GM12878 (cell line): ENCODE measurements at regions not wholly inside any gene's neighbourhood (a gene's known extent, or its start where the extent isn't known, plus 50 kb on each side); places are given as distances from the start of the nearest gene placed in this dataset.

Experiments
- ATAC-seq: fragments of 200-7000 bp; cut with Tn5 transposase; 3 replicates; pipeline ENCODE4 v1.9.1; 2020; ENCODE audit warnings: mild to moderate bottlenecking, moderate library complexity
- BruUV-seq: library from RNA; stranded (reverse); fragments of 400-500 nt; replicated peaks from 2 replicates; lab custom pipeline; 2021; lab: Mats Ljungman, UMichigan
- CTCF ChIA-PET: fragments of 300-600 bp; sonication (Branson Sonifier 250); formaldehyde crosslinking; extraction: SDS; loops from one replicate; lab custom pipeline; 2021; ENCODE audit warnings: inconsistent platforms; lab: Yijun Ruan, JAX
- POLR2A ChIA-PET: fragments of 350-600 bp; formaldehyde crosslinking; extraction: SDS; loops from one replicate; lab custom pipeline; 2021; ENCODE audit warnings: inconsistent platforms; lab: Charles Lee
- RAD21 ChIA-PET: fragments of 300-600 bp; sonication (Branson Sonifier 250); formaldehyde crosslinking; loops from one replicate; lab custom pipeline; 2023; ENCODE audit warnings: antibody characterized with exemption; ENCODE audit not compliant: unreplicated experiment; lab: Charles Lee
- SMC1A ChIA-PET: fragments of 300-600 bp; sonication (Branson Sonifier 250); formaldehyde crosslinking; loops from one replicate; lab custom pipeline; 2023; ENCODE audit not compliant: unreplicated experiment, uncharacterized antibody; lab: Charles Lee
- DNase-seq: peaks from one replicate; pipeline ENCODE4 v3.0.0-alpha.2; 2011; ENCODE audit warnings: low read depth, low spot score
- FAIRE-seq: peaks from 3 replicates; lab custom pipeline; 2011; peaks lifted over from hg19 to GRCh38; lab: Jason Lieb, UNC
- H2AFZ ChIP-seq: 2 replicates; pipeline ENCODE4 v1.6.0; 2011; ENCODE audit warnings: low read depth, low read length, control low read depth; ENCODE audit not compliant: control insufficient read depth
- H3K27ac ChIP-seq: 2 replicates; pipeline ENCODE4 v1.5.1; 2011; ENCODE audit warnings: control low read depth; ENCODE audit not compliant: control insufficient read depth, insufficient read depth
- H3K27me3 ChIP-seq, 2 experiments: replicated peaks in 1 of 2; 2 replicates each; pipeline versions ENCODE4 v1.6.0 to v1.6.1; 2011; ENCODE audit warnings: low read length in 1 of 2; ENCODE audit not compliant: control insufficient read depth in 2 of 2, insufficient read depth in 2 of 2
- H3K36me3 ChIP-seq, 2 experiments: 2 replicates each; pipeline ENCODE4 v1.5.1; 2011; ENCODE audit warnings: low read length in 1 of 2; ENCODE audit not compliant: control insufficient read depth in 2 of 2, insufficient read depth in 2 of 2
- H3K4me1 ChIP-seq: 2 replicates; pipeline ENCODE4 v1.6.1; 2011; ENCODE audit warnings: mild to moderate bottlenecking, low read length, moderate library complexity, mixed read lengths; ENCODE audit not compliant: control insufficient read depth, insufficient read depth
- H3K4me2 ChIP-seq: 2 replicates; pipeline ENCODE4 v1.6.0; 2011; ENCODE audit warnings: control low read depth; ENCODE audit not compliant: control insufficient read depth, insufficient read depth
- H3K4me3 ChIP-seq: fragments of 200-600 bp; sonication (generic); 2 replicates; pipeline ENCODE4 v1.5.1; 2016
- H3K79me2 ChIP-seq: 2 replicates; pipeline ENCODE4 v1.6.0; 2011; ENCODE audit warnings: low read length; ENCODE audit not compliant: control insufficient read depth, insufficient read depth
- H3K9ac ChIP-seq: 2 replicates; pipeline ENCODE4 v1.8.0; 2011; ENCODE audit warnings: low read length, control low read depth, mixed read lengths; ENCODE audit not compliant: control insufficient read depth, insufficient read depth
- H3K9me3 ChIP-seq: replicated peaks from 3 replicates; pipeline ENCODE4 v1.5.1; 2011; ENCODE audit warnings: mild to moderate bottlenecking, low read length; ENCODE audit not compliant: control insufficient read depth, insufficient read depth
- H4K20me1 ChIP-seq: 2 replicates; pipeline ENCODE4 v1.6.0; 2011; ENCODE audit not compliant: control insufficient read depth, insufficient read depth
- BHLHE40 ChIP-seq, 2 experiments: fragments of 450-650 bp in 1 of 2; IDR thresholded peaks; 2 replicates each; pipeline ENCODE4 v1.6.1; 2011 to 2017; ENCODE audit warnings: low read depth in 2 of 2, borderline replicate concordance in 1 of 2, improper control_type of control experiment in 1 of 2, low read length in 1 of 2, mild to moderate bottlenecking in 1 of 2
- BRCA1 ChIP-seq: IDR thresholded peaks from 2 replicates; pipeline ENCODE4 v1.6.1; 2011; ENCODE audit warnings: low read depth, low read length, improper control_type of control experiment
- CBX5 ChIP-seq: sonication (generic); IDR thresholded peaks from 2 replicates; pipeline ENCODE4 v1.6.1; 2016; ENCODE audit warnings: low read depth, moderate library complexity, mild to moderate bottlenecking, inconsistent platforms
- HDGF ChIP-seq: fragments of 450-650 bp; IDR thresholded peaks from 2 replicates; pipeline ENCODE4 v1.6.1; 2016; ENCODE audit warnings: antibody characterized with exemption
- IKZF1 ChIP-seq: fragments of 450-650 bp; conservative IDR thresholded peaks from 2 replicates; pipeline ENCODE4 v1.6.1; 2017; ENCODE audit warnings: antibody characterized with exemption, mild to moderate bottlenecking
- RUNX3 ChIP-seq: IDR thresholded peaks from 2 replicates; pipeline ENCODE4 v1.6.1; 2012; ENCODE audit warnings: low read length, inconsistent platforms
- SREBF1 ChIP-seq: IDR thresholded peaks from 2 replicates; pipeline ENCODE4 v1.6.1; 2012; ENCODE audit warnings: mild to moderate bottlenecking, low read length
- SUZ12 ChIP-seq: fragments of 200-600 bp; sonication (generic); IDR thresholded peaks from one replicate; pipeline ENCODE4 v1.6.1; 2018; ENCODE audit warnings: antibody characterized with exemption, mild to moderate bottlenecking; ENCODE audit not compliant: unreplicated experiment
- TCF12 ChIP-seq: IDR thresholded peaks from 2 replicates; pipeline ENCODE4 v1.6.1; 2011; ENCODE audit warnings: low read depth, mild to moderate bottlenecking, low read length
- ZNF24 ChIP-seq: fragments of 450-650 bp; IDR thresholded peaks from 2 replicates; pipeline ENCODE4 v1.6.1; 2017; ENCODE audit warnings: antibody characterized with exemption, mild to moderate bottlenecking
- WGBS: methylation state at CpG from one replicate; pipeline ENCODE4 v1.1.6; 2016; ENCODE audit warnings: low lambda C conversion rate; ENCODE audit not compliant: insufficient replicate concordance, insufficient coverage; ENCODE audit errors: missing lambda C conversion rate; 5-methylcytosine and 5-hydroxymethylcytosine counted together
- in situ Hi-C: fragments of 300-500 bp; cut with MboI; formaldehyde crosslinking; loops from 9 replicates; pipeline ENCODE4 v1.14.3; 2018; ENCODE audit warnings: mixed read lengths
- intact Hi-C: fragments of 100-400 bp; cut with micrococcal nuclease; formaldehyde crosslinking; loops from one replicate; pipeline ENCODE4 v1.14.2; 2022; ENCODE audit not compliant: unreplicated experiment
- TF ChIP-seq, protein P1 (sequence below): fragments of 450-650 bp; IDR thresholded peaks from 2 replicates; pipeline ENCODE4 v1.6.1; 2018; ENCODE audit warnings: borderline replicate concordance, mild to moderate bottlenecking; ENCODE audit not compliant: partially characterized antibody
- TF ChIP-seq, protein P2 (sequence below): fragments of 150-350 bp; IDR thresholded peaks from 2 replicates; pipeline ENCODE4 v1.6.1; 2014; ENCODE audit warnings: mild to moderate bottlenecking, low read depth, low read length
- TF ChIP-seq, protein P3 (sequence below): fragments of 450-650 bp; conservative IDR thresholded peaks from 2 replicates; pipeline ENCODE4 v1.6.1; 2017; ENCODE audit warnings: mild to moderate bottlenecking, moderate library complexity

DNA sequence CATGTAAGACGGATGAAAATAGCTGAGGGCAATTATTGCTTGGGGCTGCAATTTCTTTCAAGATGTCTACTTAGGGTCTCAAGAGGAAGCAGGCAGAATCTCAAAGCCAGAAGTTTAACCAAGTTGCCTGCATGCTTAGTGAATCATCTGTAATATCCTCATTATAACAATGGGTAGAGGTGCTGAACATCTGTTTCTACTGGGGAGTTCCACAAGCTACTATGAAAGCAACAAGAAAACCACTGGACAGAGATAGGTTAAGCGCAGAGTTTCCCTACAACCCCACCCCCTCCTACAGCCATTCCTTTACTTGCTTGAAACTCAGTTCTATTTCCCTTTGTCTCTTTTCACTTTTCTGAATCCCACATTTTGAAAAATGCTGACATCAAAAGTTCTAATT, 759.4 kb upstream of the GBE1 start (continued):
- TF ChIP-seq, protein P1, sequence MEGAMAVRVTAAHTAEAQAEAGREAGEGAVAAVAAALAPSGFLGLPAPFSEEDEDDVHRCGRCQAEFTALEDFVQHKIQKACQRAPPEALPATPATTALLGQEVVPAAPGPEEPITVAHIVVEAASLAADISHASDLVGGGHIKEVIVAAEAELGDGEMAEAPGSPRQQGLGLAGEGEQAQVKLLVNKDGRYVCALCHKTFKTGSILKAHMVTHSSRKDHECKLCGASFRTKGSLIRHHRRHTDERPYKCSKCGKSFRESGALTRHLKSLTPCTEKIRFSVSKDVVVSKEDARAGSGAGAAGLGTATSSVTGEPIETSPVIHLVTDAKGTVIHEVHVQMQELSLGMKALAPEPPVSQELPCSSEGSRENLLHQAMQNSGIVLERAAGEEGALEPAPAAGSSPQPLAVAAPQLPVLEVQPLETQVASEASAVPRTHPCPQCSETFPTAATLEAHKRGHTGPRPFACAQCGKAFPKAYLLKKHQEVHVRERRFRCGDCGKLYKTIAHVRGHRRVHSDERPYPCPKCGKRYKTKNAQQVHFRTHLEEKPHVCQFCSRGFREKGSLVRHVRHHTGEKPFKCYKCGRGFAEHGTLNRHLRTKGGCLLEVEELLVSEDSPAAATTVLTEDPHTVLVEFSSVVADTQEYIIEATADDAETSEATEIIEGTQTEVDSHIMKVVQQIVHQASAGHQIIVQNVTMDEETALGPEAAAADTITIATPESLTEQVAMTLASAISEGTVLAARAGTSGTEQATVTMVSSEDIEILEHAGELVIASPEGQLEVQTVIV, result no peak
- TF ChIP-seq CBX5 (no peak), SUZ12 (no peak), BRCA1 (no peak), TCF12 (no peak), ZNF24 (no peak)
- TF ChIP-seq, protein P2, sequence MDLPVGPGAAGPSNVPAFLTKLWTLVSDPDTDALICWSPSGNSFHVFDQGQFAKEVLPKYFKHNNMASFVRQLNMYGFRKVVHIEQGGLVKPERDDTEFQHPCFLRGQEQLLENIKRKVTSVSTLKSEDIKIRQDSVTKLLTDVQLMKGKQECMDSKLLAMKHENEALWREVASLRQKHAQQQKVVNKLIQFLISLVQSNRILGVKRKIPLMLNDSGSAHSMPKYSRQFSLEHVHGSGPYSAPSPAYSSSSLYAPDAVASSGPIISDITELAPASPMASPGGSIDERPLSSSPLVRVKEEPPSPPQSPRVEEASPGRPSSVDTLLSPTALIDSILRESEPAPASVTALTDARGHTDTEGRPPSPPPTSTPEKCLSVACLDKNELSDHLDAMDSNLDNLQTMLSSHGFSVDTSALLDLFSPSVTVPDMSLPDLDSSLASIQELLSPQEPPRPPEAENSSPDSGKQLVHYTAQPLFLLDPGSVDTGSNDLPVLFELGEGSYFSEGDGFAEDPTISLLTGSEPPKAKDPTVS, result no peak

- Histone ChIP-seq H3K27ac (no peak overlapping the region), H3K4me3 (no peak overlapping the region), H3K36me3 (no peaks in the 10 kb centered on the region), H3K79me2 (no peaks in the 10 kb centered on the region), H2AFZ (no peak overlapping the region), H3K4me1 (no peaks in the 10 kb centered on the region), H3K9me3 (no peaks in the 10 kb centered on the region), H4K20me1 (no peaks in the 10 kb centered on the region), H3K27me3 (no peaks in the 10 kb centered on the region), H3K4me2 (no peak overlapping the region), H3K9ac (no peak overlapping the region)
- no peak for DNase-seq
- ATAC-seq, result no peak
- 47% methylated on average over 16 of the region's 16 CpGs for WGBS
- intact Hi-C loops (no loop called here), in situ Hi-C loops (no loop called here)
- BruUV-seq, result no TSS peak
- FAIRE-seq, result no peak
- SMC1A ChIA-PET, result interaction anchor here (0.9 kb wide), 1 partner anchor 10 kb away, joined by 3 read pairs; no protein-coding TSS in a partner anchor
- POLR2A ChIA-PET, result no interaction called here
- RAD21 ChIA-PET, result no interaction called here
- CTCF ChIA-PET, result no interaction called here
- TF ChIP-seq, protein P3, sequence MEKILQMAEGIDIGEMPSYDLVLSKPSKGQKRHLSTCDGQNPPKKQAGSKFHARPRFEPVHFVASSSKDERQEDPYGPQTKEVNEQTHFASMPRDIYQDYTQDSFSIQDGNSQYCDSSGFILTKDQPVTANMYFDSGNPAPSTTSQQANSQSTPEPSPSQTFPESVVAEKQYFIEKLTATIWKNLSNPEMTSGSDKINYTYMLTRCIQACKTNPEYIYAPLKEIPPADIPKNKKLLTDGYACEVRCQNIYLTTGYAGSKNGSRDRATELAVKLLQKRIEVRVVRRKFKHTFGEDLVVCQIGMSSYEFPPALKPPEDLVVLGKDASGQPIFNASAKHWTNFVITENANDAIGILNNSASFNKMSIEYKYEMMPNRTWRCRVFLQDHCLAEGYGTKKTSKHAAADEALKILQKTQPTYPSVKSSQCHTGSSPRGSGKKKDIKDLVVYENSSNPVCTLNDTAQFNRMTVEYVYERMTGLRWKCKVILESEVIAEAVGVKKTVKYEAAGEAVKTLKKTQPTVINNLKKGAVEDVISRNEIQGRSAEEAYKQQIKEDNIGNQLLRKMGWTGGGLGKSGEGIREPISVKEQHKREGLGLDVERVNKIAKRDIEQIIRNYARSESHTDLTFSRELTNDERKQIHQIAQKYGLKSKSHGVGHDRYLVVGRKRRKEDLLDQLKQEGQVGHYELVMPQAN, result no peak
- TF ChIP-seq SREBF1, result no peak
- no peak for TF ChIP-seq HDGF
- TF ChIP-seq, protein P2, result no peak
- no peak for TF ChIP-seq RUNX3
- no peak for TF ChIP-seq IKZF1
- TF ChIP-seq BHLHE40 (IDR thresholded peaks at IDR 0.05; ENCODE audit: borderline replicate concordance in 1 of 2, low read depth in 2 of 2, low read length in 1 of 2), result no peak
Measured at GRCh38 chr3:82509951-82510603, 748.6 kb upstream of the GBE1 start.
